COR-L47 (cell line): ENCODE measurements at regions not wholly inside any gene's neighbourhood (a gene's known extent, or its start where the extent isn't known, plus 50 kb on each side); places are given as distances from the start of the nearest gene placed in this dataset.
"Not testable (repeated sequence)": the region's sequence is repeated elsewhere in the genome, so short reads cannot be mapped to it uniquely, and the experiment has no call there.

Source experiments
- DNase-seq: peaks from one replicate; lab custom pipeline; 2025; lab: John Stamatoyannopoulos, UW

GRCh38 chr14:86072116-86072894 lies 542.4 kb downstream of the FLRT2 start:
- no peak for DNase-seq

- DNase-seq = no peak
Observed at GRCh38 chr14:86066651-86067050, 536.7 kb downstream of the FLRT2 start.

DNA sequence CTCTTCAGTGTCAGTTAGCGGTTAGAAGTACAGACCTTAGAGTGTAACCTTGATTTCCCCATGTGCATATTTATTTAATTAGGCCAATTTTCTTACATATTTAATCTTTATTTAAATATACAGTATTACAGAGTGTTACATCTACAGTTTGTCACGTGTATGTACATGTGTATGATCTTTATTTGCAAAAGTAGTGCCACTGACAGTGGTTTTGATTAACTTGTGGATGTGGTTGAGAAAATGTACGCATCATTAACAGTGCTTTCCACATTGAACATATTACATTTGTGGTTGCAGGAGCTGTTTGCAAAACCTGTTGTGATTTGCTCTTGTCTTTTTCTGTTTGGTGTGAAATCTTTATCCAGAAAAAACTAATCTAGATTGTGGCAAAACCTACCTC lies 535.5 kb downstream of the FLRT2 start:
- no peak for DNase-seq

DNA sequence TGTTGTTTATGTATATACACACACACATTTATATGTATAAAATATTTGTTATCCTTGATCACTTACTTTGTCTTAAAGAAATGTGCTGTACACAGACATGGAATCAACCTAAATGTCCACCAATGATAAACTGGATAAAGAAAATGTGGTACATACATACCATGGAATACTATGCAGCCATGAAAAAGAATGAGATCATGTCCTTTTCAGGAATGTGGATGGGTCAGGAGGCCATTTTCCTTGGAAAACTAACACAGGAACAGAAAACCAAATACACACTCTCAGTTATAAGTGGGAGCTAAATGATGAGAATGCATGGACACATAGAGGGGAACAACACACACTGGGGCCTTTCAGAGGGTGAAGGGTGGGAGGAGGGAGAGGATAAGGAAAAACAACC lies 534.7 kb downstream of the FLRT2 start:
- not testable (repeated sequence) for DNase-seq

DNA sequence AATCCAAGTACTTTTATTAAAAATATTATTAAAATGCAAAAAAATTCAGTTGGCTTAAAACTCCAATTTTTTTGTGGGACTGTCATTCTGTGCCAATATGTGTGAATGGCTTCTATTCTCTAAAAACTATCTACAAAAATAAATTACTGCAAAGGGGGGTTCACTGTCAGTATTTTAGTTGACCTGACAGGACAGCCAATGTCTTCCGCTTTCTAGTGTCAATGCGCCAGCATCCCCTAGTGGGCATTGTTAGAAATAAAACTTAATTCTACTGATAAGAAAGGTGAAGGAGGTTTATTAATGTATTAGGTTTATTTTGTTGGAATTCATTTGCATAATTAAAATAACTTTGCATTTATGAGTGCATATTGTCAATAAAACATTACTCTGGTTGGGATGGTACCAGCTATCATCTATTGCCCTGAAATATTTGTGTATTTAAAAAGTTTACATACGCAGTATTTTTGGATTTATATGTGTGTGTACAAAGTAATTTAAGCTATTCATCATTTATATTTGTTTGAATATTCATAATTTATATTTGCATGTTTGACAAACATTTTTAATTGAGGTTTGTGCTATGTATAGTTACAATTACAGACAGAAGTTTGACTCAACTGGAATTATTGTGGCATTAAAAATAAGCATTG lies 527.2 kb downstream of the FLRT2 start:
- DNase-seq = peak; percentile 32

GRCh38 chr14:86055512-86056075 lies 525.6 kb downstream of the FLRT2 start:
- peak; percentile 26 for DNase-seq

- DNase-seq = no peak
Observed at GRCh38 chr14:86052868-86053267, 522.9 kb downstream of the FLRT2 start.

DNA sequence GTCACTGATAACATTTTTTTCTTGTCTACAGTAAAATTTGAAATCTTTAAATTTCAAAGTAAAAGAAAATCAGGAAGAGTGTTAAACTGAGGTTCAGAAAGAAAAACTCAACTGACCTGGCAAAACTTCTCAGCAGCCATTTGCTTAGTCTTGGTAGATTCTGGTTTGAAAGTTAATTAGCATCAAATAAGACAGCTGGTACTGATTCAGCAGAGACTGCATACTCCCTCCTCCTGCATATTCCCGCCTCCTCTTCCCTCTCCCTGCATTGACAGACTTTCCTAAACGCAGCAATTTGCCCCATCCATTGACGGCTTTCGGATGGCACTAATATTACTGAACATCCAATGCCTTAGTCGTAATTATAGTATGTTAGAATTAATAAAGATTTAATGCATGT lies 520.8 kb downstream of the FLRT2 start:
- no peak for DNase-seq

DNA sequence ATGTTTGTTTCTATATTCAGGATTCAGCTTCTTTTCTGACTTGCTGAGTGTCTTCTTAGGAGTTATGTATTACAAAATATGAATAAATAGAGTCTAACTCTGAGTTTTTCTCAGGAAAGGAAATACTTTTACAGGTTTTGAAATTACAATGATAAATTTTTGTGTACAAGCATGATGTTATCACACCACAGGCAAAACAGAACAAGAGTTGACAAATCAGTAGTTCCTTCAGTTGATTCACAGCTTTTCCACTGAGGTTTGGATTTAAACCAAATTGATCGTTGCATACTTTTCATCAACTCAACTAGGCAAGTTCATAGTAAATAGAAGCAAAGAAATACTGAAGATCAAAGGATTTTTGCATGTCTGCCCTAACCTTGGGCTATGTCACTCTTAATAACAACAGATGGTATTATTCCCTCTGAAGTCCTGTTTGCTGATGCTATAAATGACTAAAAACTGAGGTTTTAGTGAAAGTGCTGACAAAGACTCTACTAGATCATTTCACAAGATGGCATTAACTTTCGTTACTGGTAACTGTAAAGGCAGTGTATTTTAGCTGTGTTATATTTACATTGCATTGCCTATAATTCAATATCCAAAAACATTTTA lies 520.2 kb downstream of the FLRT2 start:
- no peak for DNase-seq

GRCh38 chr14:86039176-86039575 lies 509.2 kb downstream of the FLRT2 start:
- no peak for DNase-seq

DNA sequence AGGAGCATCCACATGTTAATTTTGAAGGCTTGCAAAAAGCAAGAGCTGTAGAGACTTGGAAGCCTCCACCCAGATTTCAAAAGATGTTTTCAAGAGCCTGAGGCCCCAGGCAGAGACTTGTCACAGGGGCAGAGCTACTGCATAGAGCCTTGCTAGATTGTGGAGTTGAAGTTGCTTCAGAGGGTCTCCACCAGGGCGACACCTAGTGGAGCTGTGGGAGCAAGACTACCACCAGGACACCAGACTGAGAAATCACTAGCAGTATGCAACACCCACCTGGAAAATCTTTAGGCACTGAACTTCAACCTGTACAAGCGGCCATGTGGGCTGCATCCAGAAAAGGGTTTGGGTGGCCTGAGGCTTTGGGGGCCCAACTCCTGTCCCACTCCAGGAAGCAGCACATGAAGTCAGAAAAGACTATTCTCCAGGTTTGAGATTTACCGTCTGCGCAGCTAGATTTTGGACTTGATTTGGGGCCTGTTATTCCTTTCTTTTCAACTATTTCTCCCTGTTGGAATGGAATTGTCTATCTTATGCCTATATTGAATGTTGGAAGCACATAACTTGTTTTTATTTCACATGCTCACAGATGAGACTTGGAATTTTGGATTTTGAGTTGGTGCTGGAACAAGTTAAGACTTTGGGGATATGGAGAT lies 508.6 kb downstream of the FLRT2 start:
- DNase-seq = peak; percentile 29

- no peak for DNase-seq
Observed at GRCh38 chr14:86035882-86036281, 505.9 kb downstream of the FLRT2 start.

DNA sequence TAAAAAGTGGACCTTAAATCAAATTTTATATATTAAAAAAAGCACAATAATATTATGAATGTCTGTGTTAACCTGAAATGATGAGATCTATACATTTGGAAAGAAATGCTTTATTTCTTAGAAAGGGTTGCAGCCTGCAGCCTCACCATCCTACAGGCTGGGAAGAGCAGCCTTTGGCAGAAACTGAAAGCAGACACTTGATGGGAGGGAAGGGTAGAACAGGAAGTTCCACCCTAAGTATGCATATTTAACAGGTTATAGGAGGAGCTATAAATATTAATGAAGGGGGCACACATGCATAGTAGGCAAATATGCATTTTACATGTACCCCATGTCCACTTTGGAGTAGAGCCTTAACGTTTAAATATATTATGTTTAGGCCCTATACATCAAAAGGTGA lies 498.0 kb downstream of the FLRT2 start:
- no peak for DNase-seq

- no peak for DNase-seq
Observed at GRCh38 chr14:86027144-86027543, 497.2 kb downstream of the FLRT2 start.

GRCh38 chr14:86022031-86022629 lies 492.2 kb downstream of the FLRT2 start:
- DNase-seq = no peak

DNA sequence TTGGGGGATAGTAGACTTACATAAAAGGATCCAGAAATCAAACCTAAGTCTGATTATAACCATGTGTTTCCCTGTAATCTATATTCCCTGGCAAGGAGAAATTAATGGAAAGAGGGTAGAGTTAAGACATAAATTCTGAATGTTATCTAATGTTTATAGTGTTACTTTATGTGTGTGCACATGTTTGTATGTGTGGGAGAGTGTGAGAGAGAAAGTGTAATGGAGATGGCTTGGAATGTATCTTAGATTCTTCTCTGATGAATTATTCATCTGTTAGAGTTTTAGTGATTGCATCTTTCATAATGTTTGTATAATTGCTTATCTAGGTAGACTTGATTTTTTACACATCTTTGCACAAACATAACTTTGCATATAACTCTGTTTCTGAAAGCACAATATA lies 490.9 kb downstream of the FLRT2 start:
- no peak for DNase-seq

GRCh38 chr14:86015941-86016340 lies 486.0 kb downstream of the FLRT2 start:
- no peak for DNase-seq

- DNase-seq = no peak
Observed at GRCh38 chr14:86015511-86015910, 485.6 kb downstream of the FLRT2 start.

GRCh38 chr14:86013641-86014040 lies 483.7 kb downstream of the FLRT2 start:
- DNase-seq = no peak

- DNase-seq = no peak
Observed at GRCh38 chr14:86012461-86012860, 482.5 kb downstream of the FLRT2 start.

- DNase-seq = no peak
Observed at GRCh38 chr14:86003998-86004397, 474.1 kb downstream of the FLRT2 start.

- DNase-seq = no peak
Observed at GRCh38 chr14:85996551-85996950, 466.6 kb downstream of the FLRT2 start.
